Neural cell (in vitro differentiated cells): ENCODE measurements at regions not wholly inside any gene's neighbourhood (a gene's known extent, or its start where the extent isn't known, plus 50 kb on each side); places are given as distances from the start of the nearest gene placed in this dataset.

Source experiments
- CTCF ChIP-seq: fragments of 450-650 bp; IDR thresholded peaks from 2 replicates; pipeline ENCODE4 v1.5.1; 2014; ENCODE audit warnings: antibody characterized with exemption, mild to moderate bottlenecking, moderate library complexity; ENCODE audit not compliant: poor library complexity, severe bottlenecking
- EP300 ChIP-seq: fragments of 450-650 bp; conservative IDR thresholded peaks from 2 replicates; pipeline ENCODE4 v1.6.1; 2014; ENCODE audit warnings: antibody characterized with exemption, mild to moderate bottlenecking, moderate library complexity; ENCODE audit not compliant: poor library complexity, severe bottlenecking
- SMC3 ChIP-seq: fragments of 450-650 bp; conservative IDR thresholded peaks from 2 replicates; pipeline ENCODE4 v1.6.1; 2014; ENCODE audit warnings: antibody characterized with exemption, mild to moderate bottlenecking, moderate library complexity; ENCODE audit not compliant: poor library complexity

- no peak for TF ChIP-seq EP300
- no peak for TF ChIP-seq CTCF
- no peak for TF ChIP-seq SMC3
These were observed 530.8 kb downstream of the SHQ1 start for GRCh38 chr3:72317491-72317890.
